Upper lobe of left lung (tissue), 6 donors: ENCODE measurements at regions not wholly inside any gene's neighbourhood (a gene's known extent, or its start where the extent isn't known, plus 50 kb on each side); places are given as distances from the start of the nearest gene placed in this dataset.

Source experiments
- ATAC-seq, 2 donors: fragments of 200-7000 bp; cut with Tn5 transposase; one replicate each; pipeline ENCODE4 v1.9.1; 2022; ENCODE audit warnings: mild to moderate bottlenecking in 2 of 2, moderate library complexity in 2 of 2; ENCODE audit not compliant: low FRiP score in 2 of 2
- DNase-seq, 2 donors: peaks; one replicate each; pipeline ENCODE4 v3.0.0-alpha.2; 2019 to 2020
- H3K27ac ChIP-seq, 4 donors: fragments of 200-600 bp; sonication (generic); one replicate each; pipeline ENCODE4 v1.5.1; 2016 to 2019
- H3K27me3 ChIP-seq, 4 donors: fragments of 200-600 bp; sonication (generic); one replicate each; pipeline ENCODE4 v1.5.1; 2017 to 2019
- H3K36me3 ChIP-seq, 4 donors: fragments of 200-600 bp; sonication (generic); one replicate each; pipeline ENCODE4 v1.5.1; 2016 to 2019
- H3K4me1 ChIP-seq, 4 donors: fragments of 200-600 bp; sonication (generic); one replicate each; pipeline ENCODE4 v1.5.1; 2018 to 2019
- H3K4me3 ChIP-seq, 4 donors: fragments of 200-600 bp; sonication (generic); one replicate each; pipeline ENCODE4 v1.5.1; 2017 to 2019; ENCODE audit warnings: mild to moderate bottlenecking in 2 of 4, moderate library complexity in 1 of 4
- H3K9me3 ChIP-seq, 4 donors: fragments of 200-600 bp; sonication (generic); one replicate each; pipeline ENCODE4 v1.5.1; 2018 to 2019
- EP300 ChIP-seq, 4 donors: sonication (generic); formaldehyde crosslinking; IDR thresholded peaks; one replicate each; pipeline ENCODE4 v1.5.1; 2017; ENCODE audit warnings: antibody characterized with exemption in 4 of 4, control low read depth in 2 of 4
- POLR2A ChIP-seq, 4 donors: fragments of 450-650 bp; IDR thresholded peaks; one replicate each; pipeline ENCODE4 v1.5.1; 2016 to 2017; ENCODE audit warnings: antibody characterized with exemption in 4 of 4, mild to moderate bottlenecking in 2 of 4
- POLR2AphosphoS5 ChIP-seq, 2 donors: sonication (generic); formaldehyde crosslinking; IDR thresholded peaks; one replicate each; pipeline ENCODE4 v1.5.1; 2017; ENCODE audit warnings: antibody characterized with exemption in 2 of 2
- WGBS, 2 donors: methylation state at CpG; one replicate each; pipeline ENCODE4 v1.1.5; 2017 to 2018; 5-methylcytosine and 5-hydroxymethylcytosine counted together
- TF ChIP-seq, protein P1 (sequence below), 6 experiments: fragments of 450-650 bp in 4 of 6; fragments of 200-600 bp in 2 of 6; sonication (generic) in 2 of 6; IDR thresholded peaks; one replicate each; pipeline ENCODE4 v1.5.1; 2016 to 2019; ENCODE audit warnings: antibody characterized with exemption in 6 of 6
- donor health status: DM: no; HTN: no; CAD: no; lungs with moderate emphysema.
- donor health status: DM: no; HTN: yes; CAD: no; lungs with severe emphysema.

DNA sequence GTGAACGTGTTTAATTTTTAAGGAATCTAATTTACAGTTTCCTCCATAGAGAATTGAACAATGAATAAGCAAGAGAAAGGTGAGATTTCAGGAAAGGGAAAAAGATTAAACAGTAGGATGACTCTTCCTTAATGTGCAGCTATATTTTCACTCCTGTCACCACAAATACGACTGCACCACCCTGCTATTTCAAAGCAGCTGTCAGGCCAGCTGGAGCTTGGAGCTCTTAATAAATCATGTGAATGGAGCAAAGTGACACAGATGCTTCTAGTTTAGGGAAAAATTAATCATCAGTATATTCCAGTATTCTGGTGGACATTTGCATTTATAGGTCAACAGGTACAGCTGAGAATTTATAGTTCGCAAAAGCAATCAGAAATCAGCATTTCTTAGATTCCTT is 56.5 kb upstream of the PKIB start:
- Histone ChIP-seq H3K4me3 (no peak overlapping the region), H3K27ac (no peak overlapping the region), H3K4me1 (no peaks in the 10 kb centered on the region), H3K27me3 (no peaks in the 10 kb centered on the region), H3K9me3 (no peaks in the 10 kb centered on the region), H3K36me3 (no peaks in the 10 kb centered on the region)
- no peak for DNase-seq
- TF ChIP-seq POLR2A (IDR thresholded peaks at IDR 0.05) (no peak), POLR2AphosphoS5 (IDR thresholded peaks at IDR 0.05) (no peak), EP300 (IDR thresholded peaks at IDR 0.05) (no peak)
- TF ChIP-seq, protein P1, sequence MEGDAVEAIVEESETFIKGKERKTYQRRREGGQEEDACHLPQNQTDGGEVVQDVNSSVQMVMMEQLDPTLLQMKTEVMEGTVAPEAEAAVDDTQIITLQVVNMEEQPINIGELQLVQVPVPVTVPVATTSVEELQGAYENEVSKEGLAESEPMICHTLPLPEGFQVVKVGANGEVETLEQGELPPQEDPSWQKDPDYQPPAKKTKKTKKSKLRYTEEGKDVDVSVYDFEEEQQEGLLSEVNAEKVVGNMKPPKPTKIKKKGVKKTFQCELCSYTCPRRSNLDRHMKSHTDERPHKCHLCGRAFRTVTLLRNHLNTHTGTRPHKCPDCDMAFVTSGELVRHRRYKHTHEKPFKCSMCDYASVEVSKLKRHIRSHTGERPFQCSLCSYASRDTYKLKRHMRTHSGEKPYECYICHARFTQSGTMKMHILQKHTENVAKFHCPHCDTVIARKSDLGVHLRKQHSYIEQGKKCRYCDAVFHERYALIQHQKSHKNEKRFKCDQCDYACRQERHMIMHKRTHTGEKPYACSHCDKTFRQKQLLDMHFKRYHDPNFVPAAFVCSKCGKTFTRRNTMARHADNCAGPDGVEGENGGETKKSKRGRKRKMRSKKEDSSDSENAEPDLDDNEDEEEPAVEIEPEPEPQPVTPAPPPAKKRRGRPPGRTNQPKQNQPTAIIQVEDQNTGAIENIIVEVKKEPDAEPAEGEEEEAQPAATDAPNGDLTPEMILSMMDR (IDR thresholded peaks at IDR 0.05): no peak
- 74 to 75% methylated on average over 3 of the region's 3 CpGs for WGBS, 2 donors
- ATAC-seq: no peak

DNA sequence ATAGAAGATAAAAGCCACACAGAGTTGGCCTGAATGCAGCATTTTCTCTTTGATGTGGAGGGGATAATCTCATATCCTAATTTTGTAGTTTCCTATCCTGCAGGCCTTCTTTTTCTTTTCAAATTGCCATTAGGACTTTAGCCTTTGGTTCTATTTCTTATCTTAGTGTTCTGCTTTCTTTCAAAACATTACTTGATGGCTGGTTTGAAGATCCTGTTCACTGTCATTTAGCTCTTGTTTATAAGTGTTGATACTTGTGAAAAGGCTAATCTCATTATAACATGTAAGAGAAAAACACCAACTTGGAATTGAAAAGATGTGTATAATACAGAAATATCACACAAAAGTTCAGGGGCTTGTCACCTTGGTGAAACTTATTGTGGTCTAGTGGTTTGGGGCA is 54.6 kb upstream of the PKIB start:
- no peaks in the 10 kb centered on the region for H3K9me3 ChIP-seq
- ATAC-seq (no peak), DNase-seq (no peak)
- no peaks in the 10 kb centered on the region for H3K4me1 ChIP-seq
- no peak overlapping the region for H3K4me3 ChIP-seq
- no peak overlapping the region for H3K27ac ChIP-seq
- TF ChIP-seq POLR2A (IDR thresholded peaks at IDR 0.05): no peak
- no peak for TF ChIP-seq EP300 (IDR thresholded peaks at IDR 0.05)
- TF ChIP-seq, protein P1 (IDR thresholded peaks at IDR 0.05): no peak
- TF ChIP-seq POLR2AphosphoS5 (IDR thresholded peaks at IDR 0.05): no peak
- H3K27me3 ChIP-seq: no peaks in the 10 kb centered on the region
- H3K36me3 ChIP-seq: no peaks in the 10 kb centered on the region

DNA sequence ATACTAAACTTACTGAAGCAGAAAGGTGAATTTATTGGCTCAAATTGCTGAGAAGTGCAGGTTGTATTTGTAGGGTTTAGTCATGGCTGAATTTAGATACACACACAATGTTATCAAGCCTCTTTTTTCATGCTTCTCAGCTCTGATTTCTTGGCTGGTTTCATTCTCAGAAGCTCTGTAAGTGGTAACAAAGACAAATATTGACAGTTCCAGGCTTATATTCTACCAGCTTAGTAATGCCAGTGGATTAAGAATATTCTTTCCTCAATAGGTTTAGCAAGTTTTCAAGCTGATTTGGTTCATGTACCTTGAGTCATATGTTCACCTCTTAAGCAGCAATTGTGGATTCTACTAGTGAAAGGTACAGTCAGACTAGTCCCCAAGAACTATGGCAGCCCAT is 52.1 kb upstream of the PKIB start:
- Histone ChIP-seq H3K4me1 (no peaks in the 10 kb centered on the region), H3K4me3 (no peak overlapping the region), H3K27me3 (no peaks in the 10 kb centered on the region), H3K27ac (no peak overlapping the region), H3K36me3 (no peaks in the 10 kb centered on the region), H3K9me3 (peaks cover 0 to 6% (median 2%) of the 10 kb centered on the region in 4 donors)
- DNase-seq (no peak), ATAC-seq (no peak)
- no peak for TF ChIP-seq EP300 (IDR thresholded peaks at IDR 0.05)
